ENCODE measurements at regions not wholly inside any gene's neighbourhood (a gene's known extent, or its start where the extent isn't known, plus 50 kb on each side); places are given as distances from the start of the nearest gene placed in this dataset.

GRCh38 chr15:47397655-47398054, 319.6 kb upstream of the SEMA6D start:
- TF ChIP-seq EZH2 (optimal IDR thresholded peaks at IDR 0.05; ENCODE audit: low read depth, low read length) (no peak), CTCF (IDR thresholded peaks at IDR 0.05; ENCODE audit: low read length) (no peak), EZH2phosphoT487 (IDR thresholded peaks at IDR 0.05; ENCODE audit: low read length) (no peak)

Measured in MM.1S (cell line).